HG02973 (cell line): ENCODE measurements at regions not wholly inside any gene's neighbourhood (a gene's known extent, or its start where the extent isn't known, plus 50 kb on each side); places are given as distances from the start of the nearest gene placed in this dataset.
"Not testable (repeated sequence)": the region's sequence is repeated elsewhere in the genome, so short reads cannot be mapped to it uniquely, and the experiment has no call there.

Experiments used
- ATAC-seq: cut with Tn5 transposase; IDR thresholded peaks from one replicate; pipeline ENCODE4 v1.9.1; 2021; ENCODE audit warnings: moderate library complexity; ENCODE audit not compliant: unreplicated experiment

- ATAC-seq: no peak
Measured at GRCh38 chr5:86493777-86494176, 124.0 kb upstream of the COX7C start.

GRCh38 chr5:86500947-86501346 lies 116.8 kb upstream of the COX7C start:
- ATAC-seq: no peak

DNA sequence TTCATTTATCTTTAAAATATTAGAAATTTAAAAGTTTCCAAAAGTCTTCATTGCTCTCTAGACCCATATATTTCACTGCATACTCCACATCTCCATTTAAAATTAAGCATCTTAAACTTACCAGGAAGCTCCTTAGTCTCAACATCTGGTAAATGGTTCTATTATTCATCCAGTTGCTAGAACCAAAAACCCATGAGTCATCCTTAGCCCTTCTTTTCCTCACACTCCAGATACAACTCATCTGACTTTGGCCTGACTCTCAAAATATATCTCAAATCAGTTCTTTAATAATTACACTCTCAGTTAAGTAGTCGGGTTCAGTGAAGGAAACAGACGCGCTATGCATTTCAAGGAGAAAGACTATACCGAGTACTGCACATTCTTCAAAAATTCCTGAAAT lies 110.2 kb upstream of the COX7C start:
- no peak for ATAC-seq

GRCh38 chr5:86510330-86510915 lies 107.3 kb upstream of the COX7C start:
- not testable (repeated sequence) for ATAC-seq

DNA sequence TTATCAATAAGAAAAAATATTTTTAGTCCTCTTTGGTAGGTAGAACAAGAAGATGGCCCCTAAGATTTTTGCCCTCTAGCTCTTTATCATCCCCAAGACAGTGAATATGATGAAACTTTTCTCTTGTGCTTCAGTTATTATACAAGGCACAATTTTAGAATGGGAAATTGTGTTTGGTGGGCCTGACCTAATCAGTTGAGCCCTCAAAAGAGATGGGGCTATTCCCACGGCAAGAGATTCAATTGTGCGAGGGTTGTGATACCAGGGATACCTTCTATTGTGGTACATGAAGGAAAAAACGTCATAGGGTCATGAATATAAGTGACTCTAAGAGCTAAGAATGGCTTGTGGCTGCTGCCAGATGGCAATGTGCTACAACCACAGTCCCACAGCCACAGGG lies 94.0 kb upstream of the COX7C start:
- no peak for ATAC-seq

- no peak for ATAC-seq
Measured at GRCh38 chr5:86525622-86526021, 92.1 kb upstream of the COX7C start.

- ATAC-seq: no peak
Measured at GRCh38 chr5:86526811-86527348, 90.9 kb upstream of the COX7C start.

DNA sequence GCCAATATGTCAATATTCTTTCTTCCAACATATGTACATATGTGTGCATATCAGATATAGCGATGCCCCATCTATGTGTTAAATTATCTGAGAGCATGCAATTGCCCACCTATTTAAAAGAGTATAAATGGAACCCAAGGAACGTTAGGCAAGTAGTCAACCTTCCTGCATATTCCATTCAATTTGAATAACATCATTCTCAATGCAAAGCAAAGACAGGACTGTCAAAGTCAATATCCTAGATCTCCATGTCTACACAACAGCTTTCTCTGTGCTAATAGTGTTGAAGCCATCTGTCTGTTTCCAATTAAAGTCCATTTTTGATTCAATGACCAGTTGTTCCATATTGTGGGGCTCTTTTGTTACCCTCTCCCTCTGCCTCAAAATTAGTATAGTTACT lies 85.3 kb upstream of the COX7C start:
- ATAC-seq: no peak

GRCh38 chr5:86536396-86536795 lies 81.3 kb upstream of the COX7C start:
- no peak for ATAC-seq

- no peak for ATAC-seq
Measured at GRCh38 chr5:86542532-86542931, 75.2 kb upstream of the COX7C start.

DNA sequence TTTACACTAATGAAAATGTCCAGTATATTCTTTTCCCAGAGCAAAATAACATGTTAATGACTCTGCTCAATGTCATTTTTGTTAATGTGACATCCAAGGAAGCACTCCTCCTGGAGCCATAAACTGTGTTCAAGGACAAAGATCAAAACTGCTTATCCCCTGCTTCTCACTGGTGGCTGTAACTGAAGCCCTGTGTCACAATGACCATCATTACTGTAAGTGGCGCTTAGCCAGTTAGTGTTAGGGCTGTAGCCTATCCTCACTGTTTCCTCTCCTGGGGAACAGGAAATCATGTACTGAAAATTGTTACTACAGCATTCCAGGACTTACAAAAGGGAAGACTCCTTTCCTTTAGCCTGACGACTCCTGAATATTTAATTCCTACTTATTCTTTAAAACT lies 71.7 kb upstream of the COX7C start:
- no peak for ATAC-seq

GRCh38 chr5:86546582-86546981 lies 71.2 kb upstream of the COX7C start:
- no peak for ATAC-seq

GRCh38 chr5:86554638-86555037 lies 63.1 kb upstream of the COX7C start:
- ATAC-seq: no peak

DNA sequence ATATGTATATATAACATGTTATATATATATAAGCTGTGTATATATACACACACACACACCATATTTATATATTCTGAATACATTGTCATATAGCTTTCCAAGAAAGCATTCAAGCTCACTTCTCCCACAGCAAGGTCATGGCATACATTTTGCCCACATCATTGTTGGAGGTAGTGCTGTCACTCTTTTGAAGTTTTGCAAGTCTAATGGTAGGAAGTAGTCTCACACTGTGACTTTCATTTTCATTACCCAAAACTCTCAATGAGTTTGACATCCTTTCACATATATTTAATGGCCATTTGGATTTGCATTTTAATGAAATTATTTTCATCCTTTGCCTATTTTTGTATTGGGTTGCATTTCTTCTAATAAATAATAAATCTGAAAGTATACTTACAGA lies 59.8 kb upstream of the COX7C start:
- no peak for ATAC-seq

DNA sequence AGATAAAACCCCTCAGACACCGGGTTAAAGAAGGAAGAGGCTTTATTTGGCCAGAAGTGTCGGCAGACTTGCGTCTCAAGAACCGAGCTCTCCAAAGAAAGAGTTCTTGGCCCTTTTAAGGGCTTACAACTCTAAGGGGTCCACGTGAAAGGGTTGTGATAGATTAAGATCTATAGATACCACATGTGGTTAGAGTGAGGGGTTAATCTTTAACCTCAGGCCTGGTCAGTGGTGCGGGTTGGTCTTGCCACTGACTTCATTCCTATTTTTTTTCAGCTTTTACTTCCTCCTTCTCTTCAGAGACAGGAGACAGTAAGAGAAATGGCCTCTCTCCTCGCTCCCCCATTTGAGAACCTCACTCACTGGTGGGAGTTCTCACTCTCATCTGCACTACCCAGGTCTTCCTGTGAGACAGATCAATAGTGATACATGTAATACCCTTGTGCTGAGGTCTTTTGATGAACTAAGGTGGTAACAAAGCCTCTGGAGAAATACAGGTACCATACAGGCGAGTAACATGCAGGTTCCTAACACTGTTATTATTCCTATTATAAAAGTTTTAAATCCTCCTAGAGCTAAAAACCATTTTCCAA lies 52.4 kb upstream of the COX7C start:
- ATAC-seq: no peak

- not testable (repeated sequence) for ATAC-seq
Measured at GRCh38 chr5:86566030-86566429, 51.7 kb upstream of the COX7C start.
